HG03175 (cell line): ENCODE measurements at regions not wholly inside any gene's neighbourhood (a gene's known extent, or its start where the extent isn't known, plus 50 kb on each side); places are given as distances from the start of the nearest gene placed in this dataset.

Experiments used
- ATAC-seq: cut with Tn5 transposase; IDR thresholded peaks from one replicate; pipeline ENCODE4 v1.9.1; 2021; ENCODE audit warnings: mild to moderate bottlenecking, moderate library complexity; ENCODE audit not compliant: unreplicated experiment

DNA sequence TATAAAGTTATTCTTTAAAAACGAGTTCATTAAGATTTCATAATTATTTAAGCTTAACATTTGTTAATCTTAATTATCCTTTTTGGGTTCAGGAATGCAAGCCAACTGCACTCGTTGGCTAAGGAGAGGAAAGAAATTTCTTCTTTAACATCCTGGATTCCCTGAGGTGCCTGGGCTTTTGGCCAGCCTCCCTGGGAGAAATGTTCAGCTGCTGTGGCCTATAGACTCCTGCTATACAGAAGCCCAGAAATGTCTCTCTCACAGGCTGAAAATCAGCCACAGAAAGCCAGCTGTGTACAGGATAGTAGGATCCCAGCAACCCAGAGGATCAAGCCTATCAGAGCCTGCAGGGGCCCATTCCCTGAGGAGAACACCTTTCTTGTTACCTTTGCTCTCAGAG, 430.3 kb downstream of the XIRP2 start:
- no peak for ATAC-seq

DNA sequence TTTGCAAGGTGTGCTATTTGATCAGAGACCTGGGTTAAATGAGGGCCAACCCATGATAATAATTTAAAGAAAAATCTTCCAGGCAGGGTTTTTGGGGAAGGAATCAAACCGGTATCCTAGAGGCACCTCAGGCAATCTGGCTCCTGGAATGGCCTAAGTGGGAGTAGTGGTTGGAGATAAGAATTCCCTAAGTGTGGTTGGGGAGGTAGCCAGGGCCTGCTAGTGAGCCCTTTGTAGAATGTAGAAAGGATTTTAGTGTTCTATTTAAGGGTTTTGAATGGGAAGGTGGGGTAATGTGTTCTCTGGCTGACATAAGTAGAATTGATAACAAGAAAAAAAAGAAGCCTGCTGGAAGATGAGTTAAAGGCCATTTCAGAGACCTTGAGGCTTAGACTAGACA, 422.2 kb downstream of the XIRP2 start:
- ATAC-seq = no peak
